IMR-90 (cell line): ENCODE measurements at regions not wholly inside any gene's neighbourhood (a gene's known extent, or its start where the extent isn't known, plus 50 kb on each side); places are given as distances from the start of the nearest gene placed in this dataset.

Source experiments
- ATAC-seq: fragments of 200-7000 bp; cut with Tn5 transposase; 2 replicates; pipeline ENCODE4 v1.9.1; 2020; ENCODE audit warnings: low read depth, mild to moderate bottlenecking, moderate library complexity
- BruUV-seq: library from RNA; stranded (reverse); fragments of 400-500 nt; replicated peaks from 2 replicates; lab custom pipeline; 2021; lab: Mats Ljungman, UMichigan
- CTCF ChIA-PET: fragments of 300-600 bp; formaldehyde crosslinking; extraction: SDS; loops from one replicate; lab custom pipeline; 2021; ENCODE audit warnings: antibody characterized with exemption; lab: Yijun Ruan, JAX
- POLR2A ChIA-PET: fragments of 300-600 bp; sonication (Branson Sonifier 250); formaldehyde crosslinking; loops from one replicate; lab custom pipeline; 2022; ENCODE audit warnings: antibody characterized with exemption; ENCODE audit not compliant: unreplicated experiment; lab: Charles Lee
- DNase-seq: peaks from one replicate; pipeline ENCODE4 v3.0.0; 2013
- H2AFZ ChIP-seq: replicated peaks from 2 replicates; pipeline ENCODE3; 2013; ENCODE audit warnings: low read length, mild to moderate bottlenecking; ENCODE audit not compliant: poor library complexity
- H2AK5ac ChIP-seq: 2 replicates; pipeline ENCODE4 v1.6.1; 2013; ENCODE audit warnings: low read depth, low read length, inconsistent platforms
- H2AK9ac ChIP-seq: replicated peaks from 2 replicates; pipeline ENCODE3; 2013; ENCODE audit warnings: mild to moderate bottlenecking, low read depth, low read length, moderate library complexity; ENCODE audit not compliant: poor library complexity
- H2BK120ac ChIP-seq: 2 replicates; pipeline ENCODE4 v1.6.1; 2013; ENCODE audit warnings: low read depth, low read length, inconsistent platforms
- H2BK15ac ChIP-seq: 3 replicates; pipeline ENCODE4 v1.6.1; 2013; ENCODE audit warnings: low read depth, low read length, inconsistent platforms
- H2BK20ac ChIP-seq: 2 replicates; pipeline ENCODE4 v1.6.1; 2013; ENCODE audit warnings: low read depth, mild to moderate bottlenecking, inconsistent platforms, low read length, moderate library complexity
- H2BK5ac ChIP-seq: 2 replicates; pipeline ENCODE4 v1.6.1; 2013; ENCODE audit warnings: mild to moderate bottlenecking, low read depth, low read length, inconsistent platforms; ENCODE audit not compliant: poor library complexity, severe bottlenecking
- H3K14ac ChIP-seq: replicated peaks from 2 replicates; pipeline ENCODE4 v1.6.1; 2013; ENCODE audit warnings: low read depth, low read length, inconsistent platforms
- H3K18ac ChIP-seq: 2 replicates; pipeline ENCODE4 v1.6.1; 2013; ENCODE audit warnings: low read depth, low read length, control low read depth
- H3K23ac ChIP-seq: 2 replicates; pipeline ENCODE4 v1.6.1; 2013; ENCODE audit warnings: low read depth, low read length, inconsistent platforms
- H3K27ac ChIP-seq: 2 replicates; pipeline ENCODE4 v1.5.1; 2013; ENCODE audit warnings: mild to moderate bottlenecking, control low read depth, low read length; ENCODE audit not compliant: insufficient read depth
- H3K27me3 ChIP-seq: 2 replicates; pipeline ENCODE4 v1.6.1; 2013; ENCODE audit warnings: low read length; ENCODE audit not compliant: control insufficient read depth, insufficient read depth
- H3K36me3 ChIP-seq: 2 replicates; pipeline ENCODE4 v1.6.1; 2013; ENCODE audit warnings: low read length, mixed read lengths; ENCODE audit not compliant: control insufficient read depth, insufficient read depth
- H3K4ac ChIP-seq: 2 replicates; pipeline ENCODE4 v1.6.1; 2013; ENCODE audit warnings: low read depth, low read length, inconsistent platforms
- H3K4me1 ChIP-seq: 2 replicates; pipeline ENCODE4 v1.6.1; 2013; ENCODE audit warnings: low read length, mixed read lengths; ENCODE audit not compliant: control insufficient read depth, insufficient read depth
- H3K4me2 ChIP-seq: 2 replicates; pipeline ENCODE4 v1.6.1; 2013; ENCODE audit warnings: low read depth, mild to moderate bottlenecking, control low read depth, low read length, moderate library complexity
- H3K4me3 ChIP-seq: 2 replicates; pipeline ENCODE4 v1.5.1; 2013; ENCODE audit warnings: low read depth, mild to moderate bottlenecking, control low read depth, low read length, moderate library complexity; ENCODE audit not compliant: insufficient read depth
- H3K56ac ChIP-seq: 2 replicates; pipeline ENCODE4 v1.6.1; 2013; ENCODE audit warnings: low read length, inconsistent platforms; ENCODE audit not compliant: insufficient read depth; ENCODE audit errors: extremely low read depth
- H3K79me1 ChIP-seq, 2 experiments: 2 replicates each; pipeline ENCODE4 v1.6.1; 2013; ENCODE audit warnings: low read length in 2 of 2, inconsistent platforms in 1 of 2, low read depth in 1 of 2
- H3K9ac ChIP-seq: 2 replicates; pipeline ENCODE4 v1.6.1; 2013; ENCODE audit warnings: low read depth, low read length, control low read depth
- H3K9me1 ChIP-seq: 2 replicates; pipeline ENCODE4 v1.6.1; 2013; ENCODE audit warnings: low read length, inconsistent platforms; ENCODE audit not compliant: insufficient read depth
- H3K9me3 ChIP-seq: 2 replicates; pipeline ENCODE4 v1.6.1; 2013; ENCODE audit warnings: low read length; ENCODE audit not compliant: control insufficient read depth, insufficient read depth
- H4K20me1 ChIP-seq: 2 replicates; pipeline ENCODE4 v1.6.1; 2013; ENCODE audit warnings: low read length, inconsistent platforms; ENCODE audit not compliant: insufficient read depth
- H4K5ac ChIP-seq: 2 replicates; pipeline ENCODE4 v1.6.1; 2013; ENCODE audit warnings: mild to moderate bottlenecking, low read depth, low read length, control low read depth
- H4K8ac ChIP-seq, 2 experiments: 2 replicates each; pipeline ENCODE4 v1.6.1; 2013; ENCODE audit warnings: low read depth in 2 of 2, low read length in 2 of 2, control low read depth in 1 of 2, inconsistent platforms in 1 of 2
- H4K91ac ChIP-seq: 2 replicates; pipeline ENCODE4 v1.6.1; 2013; ENCODE audit warnings: low read depth, low read length, inconsistent platforms; ENCODE audit not compliant: insufficient read depth
- BHLHE40 ChIP-seq: fragments of 150-350 bp; IDR thresholded peaks from 2 replicates; pipeline ENCODE4 v1.6.1; 2016; ENCODE audit warnings: mild to moderate bottlenecking, low read depth, low read length
- CEBPB ChIP-seq: IDR thresholded peaks from 2 replicates; pipeline ENCODE4 v1.6.1; 2012; ENCODE audit warnings: low read depth, low read length, improper control_type of control experiment
- CHD1 ChIP-seq: IDR thresholded peaks from 2 replicates; pipeline ENCODE4 v1.6.1; 2012; ENCODE audit warnings: low read depth, low read length, improper control_type of control experiment
- CTCF ChIP-seq: conservative IDR thresholded peaks from 2 replicates; pipeline ENCODE4 v1.5.1; 2012; ENCODE audit warnings: mild to moderate bottlenecking, low read depth, low read length, improper control_type of control experiment
- ELK1 ChIP-seq: fragments of 150-350 bp; IDR thresholded peaks from 2 replicates; pipeline ENCODE4 v1.6.1; 2016; ENCODE audit warnings: low read depth, mild to moderate bottlenecking, low read length, moderate library complexity, borderline replicate concordance
- FOS ChIP-seq: fragments of 150-350 bp; IDR thresholded peaks from 2 replicates; pipeline ENCODE4 v1.6.1; 2016; ENCODE audit warnings: low read depth, low read length
- MAFK ChIP-seq: IDR thresholded peaks from 2 replicates; pipeline ENCODE4 v1.6.1; 2012; ENCODE audit warnings: low read depth, low read length, improper control_type of control experiment
- MAZ ChIP-seq: IDR thresholded peaks from 2 replicates; pipeline ENCODE4 v1.6.1; 2012; ENCODE audit warnings: low read depth, mild to moderate bottlenecking, low read length, improper control_type of control experiment, moderate library complexity, borderline replicate concordance
- MXI1 ChIP-seq: IDR thresholded peaks from 2 replicates; pipeline ENCODE4 v1.6.1; 2012; ENCODE audit warnings: low read depth, mild to moderate bottlenecking, low read length, moderate library complexity, borderline replicate concordance
- NFE2L2 ChIP-seq: fragments of 150-350 bp; IDR thresholded peaks from 2 replicates; pipeline ENCODE4 v1.6.1; 2016; ENCODE audit warnings: low read depth, mild to moderate bottlenecking, low read length
- POLR2A ChIP-seq: IDR thresholded peaks from 2 replicates; pipeline ENCODE4 v1.6.1; 2012; ENCODE audit warnings: mild to moderate bottlenecking, low read depth, low read length
- RAD21 ChIP-seq: IDR thresholded peaks from 2 replicates; pipeline ENCODE4 v1.6.1; 2012; ENCODE audit warnings: low read length, improper control_type of control experiment
- RCOR1 ChIP-seq: IDR thresholded peaks from 2 replicates; pipeline ENCODE4 v1.6.1; 2012; ENCODE audit warnings: mild to moderate bottlenecking, low read length, improper control_type of control experiment; ENCODE audit not compliant: insufficient replicate concordance
- RFX5 ChIP-seq: IDR thresholded peaks from 2 replicates; pipeline ENCODE4 v1.8.0; 2012; ENCODE audit warnings: low read depth, mild to moderate bottlenecking, low read length, moderate library complexity
- SMC3 ChIP-seq: fragments of 150-350 bp; IDR thresholded peaks from 2 replicates; pipeline ENCODE4 v1.6.1; 2016; ENCODE audit warnings: low read depth, mild to moderate bottlenecking, antibody characterized with exemption, low read length, moderate library complexity
- USF2 ChIP-seq: fragments of 150-350 bp; IDR thresholded peaks from 2 replicates; pipeline ENCODE4 v1.6.1; 2017; ENCODE audit warnings: mild to moderate bottlenecking, antibody characterized with exemption, low read length, low read depth
- dilution Hi-C: fragments of 300-500 bp; cut with HindIII; formaldehyde crosslinking; loops from one replicate; pipeline ENCODE4 v1.14.3; 2018; ENCODE audit warnings: low sequenced_read_pairs; ENCODE audit not compliant: unreplicated experiment
- in situ Hi-C: fragments of 300-500 bp; cut with MboI; formaldehyde crosslinking; loops from 3 replicates; pipeline ENCODE4 v1.14.3; 2019; ENCODE audit warnings: low sequenced_read_pairs, inconsistent platforms, mixed read lengths
- intact Hi-C: fragments of 100-400 bp; cut with micrococcal nuclease; formaldehyde crosslinking; loops from 2 replicates; pipeline ENCODE4 v1.10.0; 2022

- no peaks in the 10 kb centered on the region for H3K4me1 ChIP-seq
- no TSS peak for BruUV-seq
- ATAC-seq, result no peak
Measured at GRCh38 chr13:54368387-54368786, 1339.8 kb downstream of the OLFM4 start.

More at GRCh38 chr13:54368387-54368786, 1339.8 kb downstream of the OLFM4 start:
- Histone ChIP-seq H3K36me3 (no peaks in the 10 kb centered on the region), H3K4me3 (no peak overlapping the region), H3K27me3 (no peaks in the 10 kb centered on the region), H4K5ac (no peak overlapping the region), H3K27ac (no peak overlapping the region), H3K79me1 (no peaks in the 10 kb centered on the region), H3K56ac (no peak overlapping the region), H3K4me2 (no peak overlapping the region), H3K18ac (no peak overlapping the region), H3K14ac (no peak overlapping the region), H2BK20ac (no peak overlapping the region), H2AK5ac (no peak overlapping the region), H2BK15ac (no peak overlapping the region), H3K9ac (no peak overlapping the region), H3K9me3 (peaks cover 2% of the 10 kb centered on the region), H3K23ac (no peak overlapping the region), H4K20me1 (no peaks in the 10 kb centered on the region), H3K9me1 (no peaks in the 10 kb centered on the region), H2BK120ac (no peak overlapping the region), H4K8ac (no peak overlapping the region), H4K91ac (no peak overlapping the region), H2AK9ac (no peak overlapping the region), H2AFZ (no peak overlapping the region), H3K4ac (no peak overlapping the region), H2BK5ac (no peak overlapping the region)
- ChIA-PET CTCF (no interaction called here), POLR2A (no interaction called here)
- TF ChIP-seq BHLHE40 (no peak), CEBPB (no peak), MAFK (no peak), RCOR1 (no peak), CTCF (no peak), USF2 (no peak), CHD1 (no peak), POLR2A (no peak), RAD21 (no peak), MXI1 (no peak), MAZ (no peak), SMC3 (no peak), NFE2L2 (no peak), RFX5 (no peak), FOS (no peak), ELK1 (no peak)
- no peak for DNase-seq
- intact Hi-C loops (no loop called here), in situ Hi-C loops (no loop called here), dilution Hi-C loops (no loop called here)
